K562 (cell line): ENCODE measurements at regions not wholly inside any gene's neighbourhood (a gene's known extent, or its start where the extent isn't known, plus 50 kb on each side); places are given as distances from the start of the nearest gene placed in this dataset.

ENCODE experiments used
- CCNT2 ChIP-seq: IDR thresholded peaks from 2 replicates; pipeline ENCODE4 v1.6.1; 2011; ENCODE audit warnings: borderline replicate concordance, low read depth, mild to moderate bottlenecking, moderate library complexity, mixed read lengths, low read length; ENCODE audit not compliant: insufficient read length; ENCODE audit errors: extremely low read depth
- CEBPB ChIP-seq: fragments of 450-650 bp; IDR thresholded peaks from 2 replicates; pipeline ENCODE4 v1.6.1; 2016; ENCODE audit warnings: missing genetic modification characterization, missing compliant biosample characterization
- CREB1 ChIP-seq, 2 experiments: sonication (generic) in 1 of 2; formaldehyde crosslinking in 1 of 2; IDR thresholded peaks; 2 replicates each; pipeline versions ENCODE4 v1.6.1 to v1.8.0; 2012 to 2022; ENCODE audit warnings: inconsistent platforms in 1 of 2, mild to moderate bottlenecking in 1 of 2, missing genetic modification reagents in 1 of 2, moderate library complexity in 1 of 2
- CSDE1 ChIP-seq, 2 experiments: fragments of 450-650 bp; IDR thresholded peaks; 2 replicates each; pipeline ENCODE4 v1.6.1; 2016; ENCODE audit warnings: mild to moderate bottlenecking in 1 of 2
- CUX1 ChIP-seq: fragments of 200-800 bp; sonication (Bioruptor generic); IDR thresholded peaks from 2 replicates; pipeline ENCODE4 v1.6.1; 2016; ENCODE audit warnings: missing genetic modification characterization, missing compliant biosample characterization
- EP400 ChIP-seq: fragments of 450-650 bp; IDR thresholded peaks from 2 replicates; pipeline ENCODE4 v1.6.1; 2017; ENCODE audit warnings: antibody characterized with exemption, mild to moderate bottlenecking, moderate library complexity
- GABPB2 ChIP-seq: fragments of 250-450 bp; sonication (Bioruptor Pico); conservative IDR thresholded peaks from 2 replicates; pipeline ENCODE4 v1.5.1; 2021; ENCODE audit warnings: mild to moderate bottlenecking
- GATAD2A ChIP-seq: fragments of 450-650 bp; IDR thresholded peaks from 2 replicates; pipeline ENCODE4 v1.6.1; 2017
- HDAC2 ChIP-seq: fragments of 450-650 bp; IDR thresholded peaks from 2 replicates; pipeline ENCODE4 v1.6.1; 2016; ENCODE audit warnings: mild to moderate bottlenecking
- HNRNPK ChIP-seq: fragments of 200-400 bp; formaldehyde crosslinking; IDR thresholded peaks from one replicate; pipeline ENCODE4 v1.6.1; 2018; ENCODE audit warnings: mild to moderate bottlenecking, low read depth, low read length; ENCODE audit not compliant: poor library complexity, severe bottlenecking
- HSF4 ChIP-seq: fragments of 250-450 bp; sonication (Bioruptor Pico); IDR thresholded peaks from 2 replicates; pipeline ENCODE4 v2.1.2; 2022; ENCODE audit warnings: mild to moderate bottlenecking, moderate library complexity, borderline replicate concordance
- MAZ ChIP-seq, 2 experiments: fragments of 450-650 bp in 1 of 2; sonication (generic) in 1 of 2; formaldehyde crosslinking; IDR thresholded peaks in 1 of 2; conservative IDR thresholded peaks in 1 of 2; 2 replicates each; pipeline versions ENCODE4 v1.4.0 to v1.5.0; 2020; ENCODE audit warnings: mild to moderate bottlenecking in 1 of 2, missing genetic modification reagents in 1 of 2
- NCOA1 ChIP-seq: fragments of 450-650 bp; IDR thresholded peaks from 2 replicates; pipeline ENCODE4 v1.6.1; 2016; ENCODE audit warnings: low read depth
- PURB ChIP-seq: sonication (generic); formaldehyde crosslinking; IDR thresholded peaks from 2 replicates; pipeline ENCODE4 v1.9.0; 2021; ENCODE audit warnings: low read depth, mild to moderate bottlenecking, missing genetic modification reagents
- RBBP5 ChIP-seq: fragments of 200-600 bp; sonication (generic); IDR thresholded peaks from 2 replicates; pipeline ENCODE4 v1.6.1; 2012; ENCODE audit warnings: borderline replicate concordance, mild to moderate bottlenecking, low read length, control low read depth, inconsistent platforms; ENCODE audit not compliant: insufficient read depth, poor library complexity, severe bottlenecking
- RBM22 ChIP-seq: fragments of 200-400 bp; formaldehyde crosslinking; IDR thresholded peaks from 2 replicates; pipeline ENCODE4 v1.6.1; 2018; ENCODE audit warnings: low read length, low read depth; ENCODE audit not compliant: poor library complexity, severe bottlenecking
- RFX5 ChIP-seq: IDR thresholded peaks from 2 replicates; pipeline ENCODE4 v1.6.1; 2011; ENCODE audit warnings: low read depth, mild to moderate bottlenecking, improper control_type of control experiment, low read length
- SP2 ChIP-seq: IDR thresholded peaks from 2 replicates; pipeline ENCODE4 v1.6.1; 2011; ENCODE audit warnings: mild to moderate bottlenecking, low read depth, low read length, moderate library complexity; ENCODE audit not compliant: poor library complexity, severe bottlenecking; ENCODE audit errors: extremely low read depth
- TRIM24 ChIP-seq, 2 experiments: fragments of 450-650 bp; IDR thresholded peaks; 2 replicates each; pipeline ENCODE4 v1.6.1; 2016
- ZNF274 ChIP-seq: IDR thresholded peaks from 2 replicates; pipeline ENCODE4 v1.6.1; 2011; ENCODE audit warnings: low read depth, mild to moderate bottlenecking, low read length, moderate library complexity, borderline replicate concordance
- TF ChIP-seq, protein P1 (sequence below): fragments of 450-650 bp; IDR thresholded peaks from 2 replicates; pipeline ENCODE4 v1.6.1; 2016; ENCODE audit warnings: antibody characterized with exemption
- TF ChIP-seq, protein P2 (sequence below): fragments of 450-650 bp; formaldehyde crosslinking; IDR thresholded peaks from 2 replicates; pipeline ENCODE4 v1.4.0; 2020; ENCODE audit warnings: mild to moderate bottlenecking

- TF ChIP-seq CUX1 (CRISPR knock-in tag) (no peak), CSDE1 (IDR thresholded peaks at IDR 0.05) (peak in 1 of 2 experiments; percentile 94; a peak in 2 of 4 replicates), GABPB2 (CRISPR knock-in tag) (no peak), EP400 (no peak), GATAD2A (no peak), TRIM24 (IDR thresholded peaks at IDR 0.05) (peak; percentile 71 to 80; a peak in 3 of 4 replicates), SP2 (no peak), CCNT2 (no peak), RBBP5 (no peak), RFX5 (no peak), CEBPB (peak; percentile 28; the same call in 1 of the 2 replicates), NCOA1 (peak; percentile 100), HDAC2 (peak; percentile 69; the same call in 1 of the 2 replicates), HNRNPK (no peak), PURB (CRISPR knock-in tag) (no peak), CREB1 (IDR thresholded peaks at IDR 0.05) (peak; percentile 99), CREB1 (CRISPR knock-in tag; IDR thresholded peaks at IDR 0.05) (peak; percentile 100), RBM22 (no peak), MAZ (CRISPR knock-in tag; conservative IDR thresholded peaks at IDR 0.05 in 1 of 2, IDR thresholded peaks at IDR 0.05 in 1 of 2) (no peak), ZNF274 (no peak), HSF4 (no peak)
- TF ChIP-seq, protein P1, sequence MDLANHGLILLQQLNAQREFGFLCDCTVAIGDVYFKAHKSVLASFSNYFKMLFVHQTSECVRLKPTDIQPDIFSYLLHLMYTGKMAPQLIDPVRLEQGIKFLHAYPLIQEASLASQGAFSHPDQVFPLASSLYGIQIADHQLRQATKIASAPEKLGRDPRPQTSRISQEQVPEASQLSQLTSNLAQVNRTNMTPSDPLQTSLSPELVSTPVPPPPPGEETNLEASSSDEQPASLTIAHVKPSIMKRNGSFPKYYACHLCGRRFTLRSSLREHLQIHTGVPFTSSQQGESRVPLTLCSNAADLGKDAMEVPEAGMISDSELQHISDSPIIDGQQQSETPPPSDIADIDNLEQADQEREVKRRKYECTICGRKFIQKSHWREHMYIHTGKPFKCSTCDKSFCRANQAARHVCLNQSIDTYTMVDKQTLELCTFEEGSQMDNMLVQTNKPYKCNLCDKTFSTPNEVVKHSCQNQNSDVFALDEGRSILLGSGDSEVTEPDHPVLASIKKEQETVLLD, result no peak
- TF ChIP-seq, protein P2, sequence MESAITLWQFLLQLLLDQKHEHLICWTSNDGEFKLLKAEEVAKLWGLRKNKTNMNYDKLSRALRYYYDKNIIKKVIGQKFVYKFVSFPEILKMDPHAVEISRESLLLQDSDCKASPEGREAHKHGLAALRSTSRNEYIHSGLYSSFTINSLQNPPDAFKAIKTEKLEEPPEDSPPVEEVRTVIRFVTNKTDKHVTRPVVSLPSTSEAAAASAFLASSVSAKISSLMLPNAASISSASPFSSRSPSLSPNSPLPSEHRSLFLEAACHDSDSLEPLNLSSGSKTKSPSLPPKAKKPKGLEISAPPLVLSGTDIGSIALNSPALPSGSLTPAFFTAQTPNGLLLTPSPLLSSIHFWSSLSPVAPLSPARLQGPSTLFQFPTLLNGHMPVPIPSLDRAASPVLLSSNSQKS (CRISPR knock-in tag), result no peak
These were observed 92.1 kb upstream of the C1orf174 start (continued) for GRCh38 chr1:3992103-3992556.
